ENCODE measurements at regions not wholly inside any gene's neighbourhood (a gene's known extent, or its start where the extent isn't known, plus 50 kb on each side); places are given as distances from the start of the nearest gene placed in this dataset.

- TF ChIP-seq, protein P1, sequence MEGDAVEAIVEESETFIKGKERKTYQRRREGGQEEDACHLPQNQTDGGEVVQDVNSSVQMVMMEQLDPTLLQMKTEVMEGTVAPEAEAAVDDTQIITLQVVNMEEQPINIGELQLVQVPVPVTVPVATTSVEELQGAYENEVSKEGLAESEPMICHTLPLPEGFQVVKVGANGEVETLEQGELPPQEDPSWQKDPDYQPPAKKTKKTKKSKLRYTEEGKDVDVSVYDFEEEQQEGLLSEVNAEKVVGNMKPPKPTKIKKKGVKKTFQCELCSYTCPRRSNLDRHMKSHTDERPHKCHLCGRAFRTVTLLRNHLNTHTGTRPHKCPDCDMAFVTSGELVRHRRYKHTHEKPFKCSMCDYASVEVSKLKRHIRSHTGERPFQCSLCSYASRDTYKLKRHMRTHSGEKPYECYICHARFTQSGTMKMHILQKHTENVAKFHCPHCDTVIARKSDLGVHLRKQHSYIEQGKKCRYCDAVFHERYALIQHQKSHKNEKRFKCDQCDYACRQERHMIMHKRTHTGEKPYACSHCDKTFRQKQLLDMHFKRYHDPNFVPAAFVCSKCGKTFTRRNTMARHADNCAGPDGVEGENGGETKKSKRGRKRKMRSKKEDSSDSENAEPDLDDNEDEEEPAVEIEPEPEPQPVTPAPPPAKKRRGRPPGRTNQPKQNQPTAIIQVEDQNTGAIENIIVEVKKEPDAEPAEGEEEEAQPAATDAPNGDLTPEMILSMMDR (conservative IDR thresholded peaks at IDR 0.05) = no peak
- no peak for TF ChIP-seq ZFX (IDR thresholded peaks at IDR 0.05)
These were observed 95.8 kb upstream of the TNS3 start for GRCh38 chr7:47677664-47678063.

Data from C4-2B (cell line).